ENCODE measurements at regions not wholly inside any gene's neighbourhood (a gene's known extent, or its start where the extent isn't known, plus 50 kb on each side); places are given as distances from the start of the nearest gene placed in this dataset.

GRCh38 chr1:60904099-60904851, 178.1 kb upstream of the NFIA start:
- Histone ChIP-seq H3K27me3 (no peaks in the 10 kb centered on the region), H3K4me1 (ENCODE audit: low read depth) (no peaks in the 10 kb centered on the region), H3K36me3 (no peaks in the 10 kb centered on the region), H3K27ac (no peak overlapping the region), H3K4me3 (no peak overlapping the region), H3K9me3 (ENCODE audit: low read depth) (no peaks in the 10 kb centered on the region)
- DNase-seq (ENCODE audit: low read depth in 1 of 2, low spot score in 1 of 2), result peak in 1 of 2 donors; percentile 59
- TF ChIP-seq CTCF (IDR thresholded peaks at IDR 0.05; ENCODE audit: low read depth, low read length), result no peak

- Histone ChIP-seq H3K27ac (no peak overlapping the region), H3K27me3 (no peaks in the 10 kb centered on the region), H3K9me3 (ENCODE audit: low read depth) (no peaks in the 10 kb centered on the region), H3K4me1 (ENCODE audit: low read depth) (no peaks in the 10 kb centered on the region), H3K36me3 (no peaks in the 10 kb centered on the region), H3K4me3 (no peak overlapping the region)
- peak in 1 of 2 donors; percentile 47 for DNase-seq (ENCODE audit: low read depth in 1 of 2, low spot score in 1 of 2)
- no peak for TF ChIP-seq CTCF (IDR thresholded peaks at IDR 0.05; ENCODE audit: low read depth, low read length)
These were observed 178.8 kb upstream of the NFIA start for GRCh38 chr1:60903591-60903990.

DNA sequence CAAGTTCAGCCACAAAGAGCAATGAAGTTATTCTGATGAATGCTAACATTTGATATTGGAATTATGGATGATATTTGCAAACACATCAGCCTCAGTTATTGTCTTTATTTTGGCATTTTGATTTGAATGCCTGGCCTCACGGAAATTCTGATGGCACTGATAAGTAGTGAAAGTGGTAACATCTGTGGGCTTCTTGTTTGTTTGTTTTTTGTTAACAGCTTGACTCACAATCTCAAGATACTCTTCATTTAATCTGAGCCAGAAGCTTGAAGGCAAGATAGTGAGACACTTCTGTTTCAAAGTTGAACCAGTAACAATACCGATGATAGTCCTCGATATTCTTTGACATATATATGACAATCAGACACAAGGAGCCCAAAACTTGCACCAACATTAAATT, 182.9 kb upstream of the NFIA start:
- no peak for TF ChIP-seq CTCF (IDR thresholded peaks at IDR 0.05; ENCODE audit: low read depth, low read length)
- no peaks in the 10 kb centered on the region for H3K9me3 ChIP-seq (ENCODE audit: low read depth)
- no peak for DNase-seq (ENCODE audit: low read depth in 1 of 2, low spot score in 1 of 2)
- H3K4me1 ChIP-seq (ENCODE audit: low read depth), result peaks cover 12% of the 10 kb centered on the region
- H3K36me3 ChIP-seq, result no peaks in the 10 kb centered on the region
- no peak overlapping the region for H3K4me3 ChIP-seq
- no peak overlapping the region for H3K27ac ChIP-seq
- no peaks in the 10 kb centered on the region for H3K27me3 ChIP-seq

DNA sequence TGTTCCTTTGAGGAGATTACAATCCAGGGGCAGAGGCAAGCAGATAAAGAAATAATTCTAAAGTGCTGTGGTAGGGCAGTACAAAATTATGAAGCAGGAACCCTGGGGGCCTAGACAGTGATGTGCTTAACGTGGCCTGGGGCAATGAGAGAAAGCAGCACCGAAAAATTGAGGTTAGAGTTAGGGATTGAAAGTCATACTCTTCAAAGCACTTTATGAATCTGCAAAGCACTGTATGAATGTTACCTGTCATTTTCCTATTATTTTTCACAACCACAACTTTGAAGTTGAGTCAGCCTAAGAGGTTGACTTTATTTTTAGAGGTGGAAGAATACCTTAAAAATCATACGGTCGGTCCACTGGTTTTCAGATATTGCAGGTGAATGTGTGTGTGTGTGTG, 183.4 kb upstream of the NFIA start:
- Histone ChIP-seq H3K36me3 (no peaks in the 10 kb centered on the region), H3K27ac (no peak overlapping the region), H3K4me1 (ENCODE audit: low read depth) (peaks cover 12% of the 10 kb centered on the region), H3K4me3 (no peak overlapping the region), H3K9me3 (ENCODE audit: low read depth) (no peaks in the 10 kb centered on the region), H3K27me3 (no peaks in the 10 kb centered on the region)
- no peak for DNase-seq (ENCODE audit: low read depth in 1 of 2, low spot score in 1 of 2)
- TF ChIP-seq CTCF (IDR thresholded peaks at IDR 0.05; ENCODE audit: low read depth, low read length), result no peak

DNA sequence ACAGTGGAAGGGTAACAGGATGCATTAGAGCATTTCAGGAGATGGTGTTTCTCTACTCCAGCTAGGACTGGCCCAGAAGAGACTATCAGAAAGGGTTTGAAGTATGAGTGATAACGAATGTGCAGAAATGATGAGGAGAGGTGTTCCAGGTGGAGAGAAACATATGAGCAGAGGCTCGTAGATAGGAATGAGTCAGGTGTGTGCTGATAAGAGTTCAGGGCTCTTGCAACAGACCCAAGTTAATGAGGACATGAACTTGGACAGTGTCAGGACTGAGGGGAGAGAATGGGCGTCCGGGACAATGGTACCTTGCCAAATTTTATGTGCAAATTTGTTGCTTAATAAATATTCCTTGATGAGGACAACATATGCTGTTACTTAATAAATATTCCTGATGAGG, 183.9 kb upstream of the NFIA start:
- Histone ChIP-seq H3K36me3 (no peaks in the 10 kb centered on the region), H3K27me3 (no peaks in the 10 kb centered on the region), H3K9me3 (ENCODE audit: low read depth) (no peaks in the 10 kb centered on the region), H3K4me1 (ENCODE audit: low read depth) (peaks cover 12% of the 10 kb centered on the region), H3K4me3 (no peak overlapping the region), H3K27ac (no peak overlapping the region)
- no peak for TF ChIP-seq CTCF (IDR thresholded peaks at IDR 0.05; ENCODE audit: low read depth, low read length)
- DNase-seq (ENCODE audit: low read depth in 1 of 2, low spot score in 1 of 2), result no peak
